ENCODE measurements at regions not wholly inside any gene's neighbourhood (a gene's known extent, or its start where the extent isn't known, plus 50 kb on each side); places are given as distances from the start of the nearest gene placed in this dataset.

- no peaks in the 10 kb centered on the region for H3K36me3 ChIP-seq
- H3K4me1 ChIP-seq, result no peaks in the 10 kb centered on the region
- intact Hi-C loops (cut with DNase I; ENCODE audit: low total_unique reads), result no loop called here
- no peak for TF ChIP-seq CTCF (IDR thresholded peaks at IDR 0.05)
- H3K4me3 ChIP-seq, result no peak overlapping the region
- H3K27ac ChIP-seq, result no peak overlapping the region
- H3K27me3 ChIP-seq, result no peaks in the 10 kb centered on the region
- no peaks in the 10 kb centered on the region for H3K9me3 ChIP-seq
- DNase-seq, result no peak
Observed at GRCh38 chr5:165720901-165721300, 2215.5 kb downstream of the MAT2B start.

GRCh38 chr5:165722401-165722800, 2217.0 kb downstream of the MAT2B start:
- intact Hi-C loops (cut with DNase I; ENCODE audit: low total_unique reads), result no loop called here
- Histone ChIP-seq H3K4me3 (no peak overlapping the region), H3K9me3 (no peaks in the 10 kb centered on the region), H3K27ac (no peak overlapping the region), H3K36me3 (no peaks in the 10 kb centered on the region), H3K4me1 (no peaks in the 10 kb centered on the region), H3K27me3 (no peaks in the 10 kb centered on the region)
- no peak for TF ChIP-seq CTCF (IDR thresholded peaks at IDR 0.05)
- no peak for DNase-seq

- Histone ChIP-seq H3K9me3 (no peaks in the 10 kb centered on the region), H3K4me3 (no peak overlapping the region), H3K27ac (no peak overlapping the region), H3K27me3 (no peaks in the 10 kb centered on the region), H3K36me3 (no peaks in the 10 kb centered on the region), H3K4me1 (no peaks in the 10 kb centered on the region)
- no peak for TF ChIP-seq CTCF (IDR thresholded peaks at IDR 0.05)
- no peak for DNase-seq
- intact Hi-C loops (cut with DNase I; ENCODE audit: low total_unique reads), result no loop called here
Observed at GRCh38 chr5:165723931-165724330, 2218.5 kb downstream of the MAT2B start.

GRCh38 chr5:165728425-165728824, 2223.0 kb downstream of the MAT2B start:
- intact Hi-C loops (cut with DNase I; ENCODE audit: low total_unique reads), result no loop called here
- DNase-seq, result no peak

GRCh38 chr5:165735388-165735787, 2230.0 kb downstream of the MAT2B start:
- intact Hi-C loops (cut with DNase I; ENCODE audit: low total_unique reads), result no loop called here
- H3K9me3 ChIP-seq, result no peaks in the 10 kb centered on the region
- no peak overlapping the region for H3K4me3 ChIP-seq
- no peaks in the 10 kb centered on the region for H3K4me1 ChIP-seq
- DNase-seq, result no peak
- no peaks in the 10 kb centered on the region for H3K36me3 ChIP-seq
- TF ChIP-seq CTCF (IDR thresholded peaks at IDR 0.05), result no peak
- H3K27me3 ChIP-seq, result no peaks in the 10 kb centered on the region
- H3K27ac ChIP-seq, result no peak overlapping the region

More at GRCh38 chr5:165728425-165728824, 2223.0 kb downstream of the MAT2B start:
- Histone ChIP-seq H3K27me3 (no peaks in the 10 kb centered on the region), H3K9me3 (no peaks in the 10 kb centered on the region), H3K27ac (no peak overlapping the region), H3K4me3 (no peak overlapping the region), H3K36me3 (no peaks in the 10 kb centered on the region), H3K4me1 (no peaks in the 10 kb centered on the region)
- TF ChIP-seq CTCF (IDR thresholded peaks at IDR 0.05), result no peak

DNA sequence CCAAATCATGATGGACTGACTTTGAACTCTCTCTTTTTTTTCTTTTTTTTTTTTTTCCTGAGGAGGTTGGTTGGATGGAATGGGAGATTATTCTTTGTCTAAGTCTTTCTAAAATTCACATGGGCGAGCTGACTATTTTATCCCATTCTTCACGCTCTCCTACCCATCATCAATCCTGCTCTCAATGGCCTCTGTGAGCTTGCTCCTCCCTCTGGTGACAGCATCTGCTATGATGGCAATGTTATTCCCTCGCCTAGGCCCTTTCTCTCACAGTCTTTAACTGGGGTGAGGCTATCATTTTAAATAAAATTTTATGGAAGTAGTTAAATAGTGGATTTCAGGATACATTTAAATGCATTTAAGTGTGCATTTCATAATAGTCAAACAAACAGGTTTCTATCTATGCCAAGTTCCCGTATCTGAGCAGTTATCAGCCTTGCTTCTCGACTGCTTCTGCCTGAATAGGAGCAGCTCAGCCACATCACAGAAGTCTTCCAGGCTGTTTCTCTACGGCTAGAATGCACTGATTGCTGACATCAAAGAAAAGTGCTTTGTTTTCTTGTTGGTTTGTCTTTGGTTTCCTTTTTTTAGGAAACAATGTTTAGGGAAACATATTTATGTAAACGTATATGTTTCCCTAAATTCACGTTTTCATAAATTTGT, 2233.8 kb downstream of the MAT2B start:
- intact Hi-C loops (cut with DNase I; ENCODE audit: low total_unique reads), result no loop called here
- H3K4me1 ChIP-seq, result no peaks in the 10 kb centered on the region
- no peak overlapping the region for H3K27ac ChIP-seq
- no peaks in the 10 kb centered on the region for H3K9me3 ChIP-seq
- no peak for TF ChIP-seq CTCF (IDR thresholded peaks at IDR 0.05)
- no peaks in the 10 kb centered on the region for H3K27me3 ChIP-seq
- no peak for DNase-seq
- no peak overlapping the region for H3K4me3 ChIP-seq
- no peaks in the 10 kb centered on the region for H3K36me3 ChIP-seq

All from tibial artery (tissue), 4 donors.